ENCODE measurements at regions not wholly inside any gene's neighbourhood (a gene's known extent, or its start where the extent isn't known, plus 50 kb on each side); places are given as distances from the start of the nearest gene placed in this dataset.
A peak's percentile ranks its signal among the peaks of the same experiment; 100 is the strongest.
"Not testable (repeated sequence)": the region's sequence is repeated elsewhere in the genome, so short reads cannot be mapped to it uniquely, and the experiment has no call there.

GRCh38 chr1:192461684-192462083, 113.9 kb upstream of the RGS1 start:
- Histone ChIP-seq H3K9me3 (no peaks in the 10 kb centered on the region), H3K4me3 (no peak overlapping the region), H3K27me3 (replicated peaks; ENCODE audit: insufficient read depth) (peaks cover 3% of the 10 kb centered on the region), H3K4me1 (replicated peaks) (no peaks in the 10 kb centered on the region), H3K27ac (no peak overlapping the region), H3K36me3 (no peaks in the 10 kb centered on the region)
- TF ChIP-seq POLR2AphosphoS5 (IDR thresholded peaks at IDR 0.05) (no peak), POLR2A (IDR thresholded peaks at IDR 0.05) (no peak), CTCF (IDR thresholded peaks at IDR 0.05) (no peak)
- WGBS, result 92% methylated on average over 4 of the region's 4 CpGs
- intact Hi-C loops (cut with DNase I), result no loop called here
- no peak for DNase-seq (ENCODE audit: low spot score)

GRCh38 chr1:192462616-192463015, 113.0 kb upstream of the RGS1 start:
- Histone ChIP-seq H3K4me1 (replicated peaks) (no peaks in the 10 kb centered on the region), H3K4me3 (no peak overlapping the region), H3K27ac (no peak overlapping the region), H3K36me3 (no peaks in the 10 kb centered on the region), H3K27me3 (replicated peaks; ENCODE audit: insufficient read depth) (peaks cover 3% of the 10 kb centered on the region), H3K9me3 (no peaks in the 10 kb centered on the region)
- DNase-seq (ENCODE audit: low spot score), result no peak
- TF ChIP-seq POLR2AphosphoS5 (IDR thresholded peaks at IDR 0.05) (no peak), CTCF (IDR thresholded peaks at IDR 0.05) (no peak), POLR2A (IDR thresholded peaks at IDR 0.05) (no peak)
- WGBS, result 89% methylated on average over 3 of the region's 3 CpGs
- intact Hi-C loops (cut with DNase I), result no loop called here

- Histone ChIP-seq H3K27me3 (replicated peaks; ENCODE audit: insufficient read depth) (peaks cover 3% of the 10 kb centered on the region), H3K4me3 (no peak overlapping the region), H3K9me3 (no peaks in the 10 kb centered on the region), H3K4me1 (replicated peaks) (no peaks in the 10 kb centered on the region), H3K36me3 (no peaks in the 10 kb centered on the region), H3K27ac (no peak overlapping the region)
- DNase-seq (ENCODE audit: low spot score), result no peak
- intact Hi-C loops (cut with DNase I), result no loop called here
- TF ChIP-seq CTCF (IDR thresholded peaks at IDR 0.05) (no peak), POLR2A (IDR thresholded peaks at IDR 0.05) (no peak), POLR2AphosphoS5 (IDR thresholded peaks at IDR 0.05) (no peak)
- 79% methylated on average over 3 of the region's 3 CpGs for WGBS
Measured at GRCh38 chr1:192463661-192464060, 111.9 kb upstream of the RGS1 start.

- H3K4me1 ChIP-seq (replicated peaks); H3K27ac ChIP-seq; DNase-seq (ENCODE audit: low spot score); H3K27me3 ChIP-seq (replicated peaks; ENCODE audit: insufficient read depth); H3K9me3 ChIP-seq; H3K36me3 ChIP-seq; H3K4me3 ChIP-seq; intact Hi-C loops (cut with DNase I): not testable (repeated sequence)
- WGBS, result 91% methylated on average over 4 of the region's 4 CpGs
Measured at GRCh38 chr1:192465221-192465620, 110.4 kb upstream of the RGS1 start.

GRCh38 chr1:192474080-192474683, 101.4 kb upstream of the RGS1 start:
- intact Hi-C loops (cut with DNase I), result loop anchor here (2.0 to 10.0 kb wide), 2 partner anchors 545 to 631 kb away; partner anchors contain the start of gene GLRX2
- no peak overlapping the region for H3K27ac ChIP-seq
- H3K9me3 ChIP-seq, result no peaks in the 10 kb centered on the region
- H3K36me3 ChIP-seq, result no peaks in the 10 kb centered on the region
- DNase-seq (ENCODE audit: low spot score), result no peak
- H3K4me1 ChIP-seq (replicated peaks), result no peaks in the 10 kb centered on the region
- H3K4me3 ChIP-seq, result no peak overlapping the region
- WGBS, result 43% methylated on average over 5 of the region's 5 CpGs
- no peaks in the 10 kb centered on the region for H3K27me3 ChIP-seq (replicated peaks; ENCODE audit: insufficient read depth)
- TF ChIP-seq POLR2A (IDR thresholded peaks at IDR 0.05), result no peak
- TF ChIP-seq POLR2AphosphoS5 (IDR thresholded peaks at IDR 0.05), result no peak
- TF ChIP-seq CTCF (IDR thresholded peaks at IDR 0.05), result peak; percentile 12 to 67 (median 58)

All from prostate gland (tissue), 2 donors.